Endothelial cell of umbilical vein (primary cell): ENCODE measurements at regions not wholly inside any gene's neighbourhood (a gene's known extent, or its start where the extent isn't known, plus 50 kb on each side); places are given as distances from the start of the nearest gene placed in this dataset.

Source experiments
- BruUV-seq: library from RNA; stranded (reverse); fragments of 400-500 nt; replicated peaks from 2 replicates; lab custom pipeline; 2021; lab: Mats Ljungman, UMichigan
- CTCF ChIA-PET: fragments of 300-600, 350-600 bp; sonication (Branson Sonifier 250); formaldehyde crosslinking; loops from one replicate; lab custom pipeline; 2021; ENCODE audit warnings: antibody characterized with exemption, inconsistent platforms; lab: Charles Lee
- POLR2A ChIA-PET: fragments of 300-600, 350-600 bp; sonication (Branson Sonifier 250); formaldehyde crosslinking; loops from one replicate; lab custom pipeline; 2021; ENCODE audit warnings: antibody characterized with exemption, inconsistent platforms; lab: Charles Lee
- DNase-seq: peaks from one replicate; pipeline ENCODE4 v3.0.0-alpha.2; 2011; ENCODE audit warnings: low read depth, low spot score
- FAIRE-seq: peaks from 2 replicates; lab custom pipeline; 2011; peaks lifted over from hg19 to GRCh38; lab: Jason Lieb, UNC
- H2AFZ ChIP-seq: 2 replicates; pipeline ENCODE4 v1.6.0; 2012; ENCODE audit warnings: low read depth, low read length, control low read depth, inconsistent platforms
- H3K27ac ChIP-seq: 2 replicates; pipeline ENCODE4 v1.5.1; 2011; ENCODE audit warnings: low read depth, mild to moderate bottlenecking, control low read depth, low read length, moderate library complexity; ENCODE audit not compliant: insufficient read depth
- H3K27me3 ChIP-seq, 2 experiments: 2 replicates each; pipeline versions ENCODE4 v1.6.0 to v1.6.1; 2011; ENCODE audit warnings: low read length in 2 of 2, mixed read lengths in 1 of 2; ENCODE audit not compliant: control insufficient read depth in 2 of 2, insufficient read depth in 2 of 2
- H3K36me3 ChIP-seq, 2 experiments: 2 replicates in 1 of 2; 3 replicates in 1 of 2; pipeline ENCODE4 v1.5.1; 2011; ENCODE audit warnings: low read length in 2 of 2, mild to moderate bottlenecking in 1 of 2, moderate library complexity in 1 of 2; ENCODE audit not compliant: control insufficient read depth in 2 of 2, insufficient read depth in 2 of 2; ENCODE audit errors: extremely low read depth in 1 of 2
- H3K4me1 ChIP-seq: 3 replicates; pipeline ENCODE4 v1.5.1; 2011; ENCODE audit warnings: mild to moderate bottlenecking, low read length; ENCODE audit not compliant: control insufficient read depth, insufficient read depth; ENCODE audit errors: extremely low read depth
- H3K4me2 ChIP-seq: 2 replicates; pipeline ENCODE4 v1.6.1; 2011; ENCODE audit warnings: low read length, control low read depth, mixed read lengths; ENCODE audit not compliant: insufficient read depth
- H3K4me3 ChIP-seq, 3 experiments: fragments of 200-600 bp in 1 of 3; sonication (generic), shearing (Covaris generic) in 1 of 3; replicated peaks in 1 of 3; 2 replicates each; pipeline ENCODE4 v1.5.1; 2011 to 2016; ENCODE audit warnings: control low read depth in 3 of 3, low read length in 3 of 3, mild to moderate bottlenecking in 2 of 3, inconsistent platforms in 1 of 3, low read depth in 1 of 3, moderate library complexity in 1 of 3; ENCODE audit not compliant: insufficient read depth in 1 of 3
- H3K79me2 ChIP-seq: 2 replicates; pipeline ENCODE4 v1.6.0; 2012; ENCODE audit warnings: low read length, inconsistent platforms; ENCODE audit not compliant: control insufficient read depth, insufficient read depth
- H3K9ac ChIP-seq: replicated peaks from 2 replicates; pipeline ENCODE3; 2011; ENCODE audit warnings: low read length, control low read depth; ENCODE audit not compliant: insufficient read depth; ENCODE audit errors: extremely low read depth
- H3K9me1 ChIP-seq: replicated peaks from 3 replicates; pipeline ENCODE4 v1.6.0; 2011; ENCODE audit warnings: mild to moderate bottlenecking, low read length; ENCODE audit not compliant: control insufficient read depth, insufficient read depth; ENCODE audit errors: extremely low read depth
- H3K9me3 ChIP-seq: replicated peaks from 2 replicates; pipeline ENCODE4 v1.5.1; 2012; ENCODE audit warnings: low read length, inconsistent platforms; ENCODE audit not compliant: control insufficient read depth, insufficient read depth
- H4K20me1 ChIP-seq: replicated peaks from 2 replicates; pipeline ENCODE3; 2011; ENCODE audit warnings: mild to moderate bottlenecking, low read length; ENCODE audit not compliant: control insufficient read depth, insufficient read depth; ENCODE audit errors: extremely low read depth
- EZH2 ChIP-seq: IDR thresholded peaks from 2 replicates; pipeline ENCODE4 v1.6.1; 2012; ENCODE audit warnings: borderline replicate concordance, low read depth, mild to moderate bottlenecking, moderate library complexity, low read length, inconsistent platforms; ENCODE audit not compliant: severe bottlenecking
- FOS ChIP-seq: IDR thresholded peaks from 2 replicates; pipeline ENCODE4 v1.6.1; 2011; ENCODE audit warnings: mild to moderate bottlenecking, low read length, moderate library complexity, borderline replicate concordance; ENCODE audit not compliant: insufficient read depth
- GATA2 ChIP-seq: IDR thresholded peaks from 2 replicates; pipeline ENCODE4 v1.7.0; 2011; ENCODE audit warnings: low read depth, mild to moderate bottlenecking, moderate library complexity, mixed read lengths, low read length; ENCODE audit not compliant: insufficient read length, insufficient read depth
- JUN ChIP-seq: IDR thresholded peaks from 2 replicates; pipeline ENCODE4 v1.6.1; 2011; ENCODE audit warnings: borderline replicate concordance, low read depth; ENCODE audit not compliant: insufficient read length, insufficient read depth
- MYC ChIP-seq: IDR thresholded peaks from one replicate; pipeline ENCODE4 v1.6.1; 2011; ENCODE audit warnings: mild to moderate bottlenecking, low read depth, low read length
- POLR2A ChIP-seq: IDR thresholded peaks from 2 replicates; pipeline ENCODE4 v1.6.1; 2012; ENCODE audit warnings: low read depth, mild to moderate bottlenecking, control low read depth, low read length
- POLR2AphosphoS5 ChIP-seq: IDR thresholded peaks from 2 replicates; pipeline ENCODE4 v1.6.1; 2012; ENCODE audit warnings: low read depth, mild to moderate bottlenecking, control low read depth, low read length, moderate library complexity; ENCODE audit not compliant: insufficient read depth
- dilution Hi-C: fragments of 300-500 bp; cut with MboI; formaldehyde crosslinking; loops from one replicate; pipeline ENCODE4 v1.15.0; 2019; ENCODE audit warnings: low sequenced_read_pairs; ENCODE audit not compliant: extremely low pct_ligation_motif_present
- intact Hi-C: fragments of 100-400 bp; cut with micrococcal nuclease; formaldehyde crosslinking; loops from one replicate; pipeline ENCODE4 v1.10.0; 2022
- TF ChIP-seq, protein P1 (sequence below), 2 donors: IDR thresholded peaks; 1 replicate in 1 of 2; 2 replicates in 1 of 2; pipeline ENCODE4 v1.5.1; 2011; ENCODE audit warnings: low read length in 2 of 2, mild to moderate bottlenecking in 2 of 2, moderate library complexity in 2 of 2, control low read depth in 1 of 2, inconsistent platforms in 1 of 2, low read depth in 1 of 2; ENCODE audit not compliant: insufficient read depth in 1 of 2; ENCODE audit errors: extremely low read depth in 1 of 2
- TF ChIP-seq, protein P2 (sequence below): IDR thresholded peaks from 2 replicates; pipeline ENCODE4 v1.6.1; 2011; ENCODE audit not compliant: insufficient read depth, insufficient read length

DNA sequence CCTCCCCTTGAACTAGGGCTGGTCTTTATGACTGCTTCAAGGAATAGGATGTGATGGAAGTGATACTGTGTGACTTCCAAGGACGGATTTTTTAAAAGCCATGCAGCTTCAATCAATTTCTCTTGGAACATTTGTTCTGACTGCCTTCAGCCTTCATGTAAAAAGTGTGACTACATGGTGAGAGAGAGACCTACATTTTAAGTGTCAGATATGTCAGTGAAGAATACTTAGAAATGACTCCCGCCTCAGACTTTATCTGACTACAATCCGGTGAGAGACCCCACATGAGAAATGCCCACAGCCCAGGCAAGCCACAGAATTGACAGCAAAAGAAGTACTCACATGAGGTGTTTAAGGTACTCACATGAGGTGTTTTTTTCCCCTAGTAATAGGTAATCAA is 295.3 kb downstream of the KCNC2 start:
- H2AFZ ChIP-seq: no peak overlapping the region
- no peaks in the 10 kb centered on the region for H3K27me3 ChIP-seq
- FAIRE-seq: no peak
- no peaks in the 10 kb centered on the region for H3K79me2 ChIP-seq
- H3K9ac ChIP-seq: no peak overlapping the region
- H3K9me3 ChIP-seq: no peaks in the 10 kb centered on the region
- no peak overlapping the region for H3K4me3 ChIP-seq
- no TSS peak for BruUV-seq
- no peaks in the 10 kb centered on the region for H3K4me1 ChIP-seq
- intact Hi-C loops: no loop called here
- H3K27ac ChIP-seq: no peak overlapping the region
- no peak for TF ChIP-seq POLR2AphosphoS5
- no peak for TF ChIP-seq GATA2
- no peak for TF ChIP-seq JUN
- no peak for TF ChIP-seq POLR2A
- TF ChIP-seq MYC: no peak
- TF ChIP-seq EZH2: no peak
- TF ChIP-seq, protein P1, sequence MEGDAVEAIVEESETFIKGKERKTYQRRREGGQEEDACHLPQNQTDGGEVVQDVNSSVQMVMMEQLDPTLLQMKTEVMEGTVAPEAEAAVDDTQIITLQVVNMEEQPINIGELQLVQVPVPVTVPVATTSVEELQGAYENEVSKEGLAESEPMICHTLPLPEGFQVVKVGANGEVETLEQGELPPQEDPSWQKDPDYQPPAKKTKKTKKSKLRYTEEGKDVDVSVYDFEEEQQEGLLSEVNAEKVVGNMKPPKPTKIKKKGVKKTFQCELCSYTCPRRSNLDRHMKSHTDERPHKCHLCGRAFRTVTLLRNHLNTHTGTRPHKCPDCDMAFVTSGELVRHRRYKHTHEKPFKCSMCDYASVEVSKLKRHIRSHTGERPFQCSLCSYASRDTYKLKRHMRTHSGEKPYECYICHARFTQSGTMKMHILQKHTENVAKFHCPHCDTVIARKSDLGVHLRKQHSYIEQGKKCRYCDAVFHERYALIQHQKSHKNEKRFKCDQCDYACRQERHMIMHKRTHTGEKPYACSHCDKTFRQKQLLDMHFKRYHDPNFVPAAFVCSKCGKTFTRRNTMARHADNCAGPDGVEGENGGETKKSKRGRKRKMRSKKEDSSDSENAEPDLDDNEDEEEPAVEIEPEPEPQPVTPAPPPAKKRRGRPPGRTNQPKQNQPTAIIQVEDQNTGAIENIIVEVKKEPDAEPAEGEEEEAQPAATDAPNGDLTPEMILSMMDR (IDR thresholded peaks at IDR 0.05; ENCODE audit: extremely low read depth in 1 of 2, insufficient read depth in 1 of 2, low read depth in 1 of 2, low read length in 2 of 2): no peak
- no peak for TF ChIP-seq FOS
- TF ChIP-seq, protein P2, sequence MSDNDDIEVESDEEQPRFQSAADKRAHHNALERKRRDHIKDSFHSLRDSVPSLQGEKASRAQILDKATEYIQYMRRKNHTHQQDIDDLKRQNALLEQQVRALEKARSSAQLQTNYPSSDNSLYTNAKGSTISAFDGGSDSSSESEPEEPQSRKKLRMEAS: no peak
- ChIA-PET POLR2A (no interaction called here), CTCF (interaction anchor here (1.0 kb wide), 1 partner anchor 10 kb away, joined by 3 read pairs; no protein-coding TSS in a partner anchor)
- no peak for DNase-seq
- no peaks in the 10 kb centered on the region for H3K36me3 ChIP-seq
- no peak overlapping the region for H3K4me2 ChIP-seq
- H4K20me1 ChIP-seq: no peaks in the 10 kb centered on the region
- dilution Hi-C loops: no loop called here
- no peaks in the 10 kb centered on the region for H3K9me1 ChIP-seq
